Esophagus muscularis mucosa (tissue), 3 donors: ENCODE measurements at regions not wholly inside any gene's neighbourhood (a gene's known extent, or its start where the extent isn't known, plus 50 kb on each side); places are given as distances from the start of the nearest gene placed in this dataset.

Experiments used
- POLR2A ChIP-seq: fragments of 450-650 bp; IDR thresholded peaks from one replicate; pipeline ENCODE4 v1.6.1; 2017; ENCODE audit warnings: antibody characterized with exemption, moderate library complexity, mild to moderate bottlenecking, low read depth
- TF ChIP-seq, protein P1 (sequence below), 3 experiments: fragments of 200-600 bp in 2 of 3; fragments of 450-650 bp in 1 of 3; sonication (generic) in 2 of 3; IDR thresholded peaks; one replicate each; pipeline ENCODE4 v1.5.1; 2017 to 2019; ENCODE audit warnings: antibody characterized with exemption in 3 of 3, mild to moderate bottlenecking in 2 of 3, moderate library complexity in 1 of 3

DNA sequence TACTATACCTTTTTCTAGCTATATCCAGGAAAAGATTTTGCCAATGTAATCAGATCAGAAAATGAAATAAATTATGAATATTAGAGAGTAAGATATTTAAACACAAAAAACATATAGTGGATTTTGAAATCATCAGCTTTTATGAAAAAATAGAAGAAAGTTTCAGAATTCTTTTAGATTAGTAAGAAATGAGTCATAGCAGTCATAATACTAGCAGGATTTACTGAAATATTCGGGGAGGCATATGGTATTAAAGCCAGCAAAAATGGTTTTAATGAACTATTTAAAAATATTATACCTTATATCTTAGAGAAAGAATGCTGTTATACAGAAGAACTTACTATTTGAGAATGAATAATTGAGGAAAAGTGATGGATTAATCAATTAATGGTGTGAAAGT, 303.6 kb upstream of the NUDT12 start:
- TF ChIP-seq, protein P1, sequence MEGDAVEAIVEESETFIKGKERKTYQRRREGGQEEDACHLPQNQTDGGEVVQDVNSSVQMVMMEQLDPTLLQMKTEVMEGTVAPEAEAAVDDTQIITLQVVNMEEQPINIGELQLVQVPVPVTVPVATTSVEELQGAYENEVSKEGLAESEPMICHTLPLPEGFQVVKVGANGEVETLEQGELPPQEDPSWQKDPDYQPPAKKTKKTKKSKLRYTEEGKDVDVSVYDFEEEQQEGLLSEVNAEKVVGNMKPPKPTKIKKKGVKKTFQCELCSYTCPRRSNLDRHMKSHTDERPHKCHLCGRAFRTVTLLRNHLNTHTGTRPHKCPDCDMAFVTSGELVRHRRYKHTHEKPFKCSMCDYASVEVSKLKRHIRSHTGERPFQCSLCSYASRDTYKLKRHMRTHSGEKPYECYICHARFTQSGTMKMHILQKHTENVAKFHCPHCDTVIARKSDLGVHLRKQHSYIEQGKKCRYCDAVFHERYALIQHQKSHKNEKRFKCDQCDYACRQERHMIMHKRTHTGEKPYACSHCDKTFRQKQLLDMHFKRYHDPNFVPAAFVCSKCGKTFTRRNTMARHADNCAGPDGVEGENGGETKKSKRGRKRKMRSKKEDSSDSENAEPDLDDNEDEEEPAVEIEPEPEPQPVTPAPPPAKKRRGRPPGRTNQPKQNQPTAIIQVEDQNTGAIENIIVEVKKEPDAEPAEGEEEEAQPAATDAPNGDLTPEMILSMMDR (IDR thresholded peaks at IDR 0.05): no peak
- TF ChIP-seq POLR2A: no peak
